A549 (cell line): ENCODE measurements at regions not wholly inside any gene's neighbourhood (a gene's known extent, or its start where the extent isn't known, plus 50 kb on each side); places are given as distances from the start of the nearest gene placed in this dataset.
A peak's percentile ranks its signal among the peaks of the same experiment; 100 is the strongest.

ENCODE experiments used
- ATAC-seq, 2 experiments: fragments of 200-7000 bp in 1 of 2; fragments of >200 bp in 1 of 2; cut with Nextera tagmentation in 1 of 2; cut with Tn5 transposase in 1 of 2; 3 replicates each; pipeline versions ENCODE4 v1.8.0 to v1.9.1; 2018 to 2020; ENCODE audit warnings: mild to moderate bottlenecking in 1 of 2, moderate library complexity in 1 of 2
- CTCF ChIA-PET: fragments of 300-600 bp; sonication (Branson Sonifier 250); formaldehyde crosslinking; extraction: SDS; loops from one replicate; lab custom pipeline; 2021; ENCODE audit warnings: antibody characterized with exemption, inconsistent platforms; lab: Yijun Ruan, JAX
- POLR2A ChIA-PET: fragments of 350-600 bp; formaldehyde crosslinking; extraction: SDS; loops from one replicate; lab custom pipeline; 2021; ENCODE audit warnings: antibody characterized with exemption, inconsistent platforms; lab: Yijun Ruan, JAX
- DNase-seq, 2 experiments: peaks; one replicate each; pipeline versions ENCODE4 v3.0.0 to v3.0.0-alpha.2; 2011 to 2016; ENCODE audit warnings: low read depth in 1 of 2, low spot score in 1 of 2
- FAIRE-seq: peaks from 2 replicates; lab custom pipeline; 2011; peaks lifted over from hg19 to GRCh38; lab: Jason Lieb, UNC
- H3K27ac ChIP-seq, 2 experiments: fragments of >200 bp; sonication (Bioruptor Twin); formaldehyde crosslinking; 3 replicates each; pipeline ENCODE4 v1.5.1; 2016 to 2017
- H3K4me1 ChIP-seq: fragments of >200 bp; sonication (Bioruptor Twin); formaldehyde crosslinking; 3 replicates; pipeline ENCODE4 v1.6.1; 2016
- H3K4me2 ChIP-seq: fragments of >200 bp; sonication (Bioruptor Twin); formaldehyde crosslinking; 3 replicates; pipeline ENCODE4 v1.6.1; 2016
- H3K4me3 ChIP-seq: fragments of >200 bp; sonication (Bioruptor Twin); formaldehyde crosslinking; 3 replicates; pipeline ENCODE4 v1.5.1; 2016
- H3K9me3 ChIP-seq: fragments of >200 bp; sonication (Bioruptor Twin); formaldehyde crosslinking; 3 replicates; pipeline ENCODE4 v1.6.1; 2016
- CBX8 ChIP-seq: fragments of 200-600 bp; sonication (generic); IDR thresholded peaks from 2 replicates; pipeline ENCODE4 v1.6.1; 2016
- CTCF ChIP-seq: fragments of >200 bp; sonication (Bioruptor Twin); formaldehyde crosslinking; IDR thresholded peaks from 3 replicates; pipeline ENCODE4 v1.5.1; 2016
- ELK1 ChIP-seq: fragments of 150-350 bp; IDR thresholded peaks from 2 replicates; pipeline ENCODE4 v1.6.1; 2014; ENCODE audit warnings: low read depth, mild to moderate bottlenecking, low read length
- HMGXB4 ChIP-seq: fragments of 250-450 bp; sonication (Bioruptor Pico); IDR thresholded peaks from 2 replicates; pipeline ENCODE4 v1.5.0; 2021; ENCODE audit warnings: mild to moderate bottlenecking, moderate library complexity, borderline replicate concordance
- RAD21 ChIP-seq, 2 experiments: fragments of >200 bp in 1 of 2; sonication (Bioruptor Twin) in 1 of 2; formaldehyde crosslinking in 1 of 2; IDR thresholded peaks in 1 of 2; conservative IDR thresholded peaks in 1 of 2; 2 replicates in 1 of 2; 3 replicates in 1 of 2; pipeline ENCODE4 v1.6.1; 2012 to 2018; ENCODE audit warnings: inconsistent platforms in 1 of 2
- REST ChIP-seq: fragments of 200-600 bp; sonication (generic); IDR thresholded peaks from 2 replicates; pipeline ENCODE4 v1.6.1; 2016; ENCODE audit warnings: antibody characterized with exemption, mild to moderate bottlenecking, moderate library complexity
- SMC3 ChIP-seq: fragments of >200 bp; sonication (Bioruptor Twin); formaldehyde crosslinking; IDR thresholded peaks from 3 replicates; pipeline ENCODE4 v1.6.1; 2018; ENCODE audit warnings: inconsistent platforms
- TFCP2L1 ChIP-seq: fragments of 250-450 bp; sonication (Bioruptor Pico); IDR thresholded peaks from 2 replicates; pipeline ENCODE4 v1.5.0; 2021; ENCODE audit warnings: mild to moderate bottlenecking
- USF2 ChIP-seq: fragments of 450-650 bp; IDR thresholded peaks from 2 replicates; pipeline ENCODE4 v1.6.1; 2014; ENCODE audit warnings: antibody characterized with exemption
- WGBS: methylation state at CpG from one replicate; pipeline ENCODE4 v1.1.6; 2017; ENCODE audit errors: missing lambda C conversion rate; 5-methylcytosine and 5-hydroxymethylcytosine counted together

GRCh38 chr5:167575330-167575729 lies 716.1 kb upstream of the WWC1 start:
- Histone ChIP-seq H3K4me1 (0 out of 3 replicates have a peak, but pooled peaks cover 4% of the 10 kb centered on the region), H3K4me3 (no peak overlapping the region), H3K9me3 (no peaks in the 10 kb centered on the region), H3K4me2 (no peak overlapping the region), H3K27ac (no peak overlapping the region)
- POLR2A ChIA-PET = no interaction called here
- TF ChIP-seq USF2 = no peak
- TF ChIP-seq HMGXB4 = no peak
- TF ChIP-seq SMC3 = no peak
- no peak for TF ChIP-seq CBX8
- no peak for TF ChIP-seq TFCP2L1 (CRISPR knock-in tag)
- TF ChIP-seq ELK1 = no peak
- DNase-seq (no peak), ATAC-seq (no peak), FAIRE-seq (no peak)
- 19% methylated on average over 5 of the region's 5 CpGs for WGBS
- CTCF ChIA-PET = interaction anchor here (1.1 to 4.9 kb wide), 5 partner anchors 10 to 472 kb away, joined by 4 to 30 read pairs (median 4); no protein-coding TSS in a partner anchor

GRCh38 chr5:167576126-167576525 lies 715.3 kb upstream of the WWC1 start:
- POLR2A ChIA-PET = no interaction called here

More at GRCh38 chr5:167576126-167576525, 715.3 kb upstream of the WWC1 start:
- H3K4me3 ChIP-seq = no peak overlapping the region
- H3K4me1 ChIP-seq = 0 out of 3 replicates have a peak, but pooled peaks cover 4% of the 10 kb centered on the region
- no peaks in the 10 kb centered on the region for H3K9me3 ChIP-seq
- CTCF ChIA-PET = interaction anchor here (0.6 to 4.9 kb wide), 7 partner anchors 11 to 828 kb away, joined by 3 to 30 read pairs (median 4); no protein-coding TSS in a partner anchor
- H3K27ac ChIP-seq = no peak overlapping the region
- FAIRE-seq (peak; percentile 23), ATAC-seq (no peak)
- no peak overlapping the region for H3K4me2 ChIP-seq
- TF ChIP-seq SMC3 = peak; percentile 27; the same call in 1 of the 3 replicates
- TF ChIP-seq CTCF = peak; percentile 35; the same call in 2 of the 3 replicates
- no peak for TF ChIP-seq REST
- peak; percentile 38 to 56 for TF ChIP-seq RAD21 (conservative IDR thresholded peaks at IDR 0.05 in 1 of 2, IDR thresholded peaks at IDR 0.05 in 1 of 2)
- TF ChIP-seq, all 56 proteins: peak for 3
- 0% methylated on average over 2 of the region's 2 CpGs for WGBS
- DNase-seq = no peak
